NOMO-1 (cell line): ENCODE measurements at regions not wholly inside any gene's neighbourhood (a gene's known extent, or its start where the extent isn't known, plus 50 kb on each side); places are given as distances from the start of the nearest gene placed in this dataset.

Experiments
- DNase-seq, 2 experiments: peaks; one replicate each; lab custom pipeline; 2025; ENCODE audit not compliant: unreplicated experiment in 2 of 2; lab: John Stamatoyannopoulos, UW

DNA sequence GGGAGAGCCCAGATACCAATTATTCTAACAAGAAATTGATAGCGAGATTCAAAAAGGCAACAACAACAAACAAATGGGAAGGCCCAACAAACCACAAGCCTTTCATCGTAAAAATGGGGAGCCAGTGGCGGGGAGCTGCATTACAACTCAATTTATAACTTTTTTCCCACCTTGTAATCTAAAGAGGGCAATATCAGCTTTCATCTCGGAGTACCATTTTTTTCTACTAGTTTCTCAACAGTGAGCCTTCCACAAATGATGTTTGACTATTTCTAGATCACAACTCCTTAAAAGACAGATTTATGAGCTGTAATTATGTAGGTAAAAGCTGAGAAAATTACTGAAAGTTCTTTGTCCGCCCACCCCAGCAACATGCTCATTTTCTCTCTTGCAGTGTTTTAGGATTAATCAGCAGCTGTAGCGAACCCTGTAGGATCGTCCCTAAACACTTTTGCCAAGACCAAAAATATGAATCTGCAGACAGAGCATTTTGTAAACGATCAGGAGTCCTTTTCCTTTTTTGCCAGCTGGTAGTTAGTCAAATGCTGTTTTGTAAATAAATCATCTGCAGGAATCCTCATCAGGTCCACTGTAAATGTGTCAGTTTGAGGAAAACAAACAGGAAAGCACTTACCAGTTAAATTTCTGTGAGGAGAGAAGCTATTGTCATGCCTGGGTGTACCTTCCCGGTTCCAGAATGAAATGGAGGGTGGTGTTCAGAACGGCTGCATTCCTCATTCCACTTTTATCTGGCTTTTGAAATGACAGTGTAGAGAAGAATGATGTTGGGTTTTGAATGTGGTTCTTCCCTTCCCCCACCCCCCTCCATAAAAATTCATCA, 53.2 kb downstream of the EEF1B2 start:
- no peak for DNase-seq

DNA sequence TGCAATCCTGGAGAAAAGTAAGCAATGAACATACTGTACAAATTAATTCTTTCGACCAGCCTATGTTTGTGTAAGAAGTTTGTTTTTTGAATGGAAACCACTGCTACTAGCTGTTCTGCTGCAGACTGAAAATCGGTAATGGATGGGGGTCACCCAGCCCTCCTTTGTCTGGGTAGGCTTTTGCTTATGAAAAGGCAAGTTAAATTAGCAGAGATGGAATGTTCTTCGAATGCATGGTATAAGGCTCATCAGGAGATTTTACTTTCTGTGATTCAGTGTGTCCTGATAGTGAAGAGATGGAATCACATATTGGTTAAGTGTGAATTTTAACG, 53.8 kb downstream of the EEF1B2 start:
- DNase-seq = no peak

DNA sequence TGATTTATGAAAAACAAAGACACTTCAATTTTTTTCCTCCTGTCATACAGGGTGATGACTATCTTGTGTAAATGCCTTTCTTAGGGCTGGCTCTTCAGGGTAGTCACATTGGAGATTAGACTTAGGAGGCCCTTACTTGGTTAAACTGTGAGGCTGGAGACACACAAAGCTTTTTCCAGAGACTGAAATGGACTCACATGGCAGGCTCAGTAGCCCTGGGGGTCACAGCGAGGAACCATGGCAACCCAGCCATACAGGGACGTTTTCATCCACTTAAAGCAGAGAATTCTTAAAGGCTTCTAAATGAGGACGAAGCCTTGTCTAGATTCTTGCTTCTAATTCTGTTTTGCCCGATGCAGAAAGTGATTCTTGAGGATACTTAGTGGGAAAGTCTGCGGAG, 57.3 kb upstream of the ZDBF2 start:
- no peak for DNase-seq

DNA sequence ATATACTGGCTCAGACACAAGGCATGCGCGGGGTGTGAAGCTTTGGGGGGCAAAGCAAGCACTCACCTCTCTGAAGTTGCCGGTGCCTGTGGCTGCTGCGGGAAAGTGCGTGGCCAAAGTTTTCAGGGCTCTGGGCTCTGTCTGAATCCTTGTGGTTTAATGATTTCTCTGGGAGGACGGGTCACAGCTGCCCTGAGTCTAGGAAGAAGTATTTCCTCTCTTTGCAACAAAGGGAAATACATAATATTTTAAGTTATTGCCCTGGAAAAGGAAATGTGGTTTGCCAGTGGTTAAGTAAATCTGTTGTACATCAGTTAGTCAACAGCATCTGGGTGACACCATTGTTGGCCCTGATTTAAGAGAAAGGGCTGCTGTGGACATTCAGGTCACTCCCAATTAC, 56.7 kb upstream of the ZDBF2 start:
- peak in 1 of 2 experiments; percentile 54 for DNase-seq

DNA sequence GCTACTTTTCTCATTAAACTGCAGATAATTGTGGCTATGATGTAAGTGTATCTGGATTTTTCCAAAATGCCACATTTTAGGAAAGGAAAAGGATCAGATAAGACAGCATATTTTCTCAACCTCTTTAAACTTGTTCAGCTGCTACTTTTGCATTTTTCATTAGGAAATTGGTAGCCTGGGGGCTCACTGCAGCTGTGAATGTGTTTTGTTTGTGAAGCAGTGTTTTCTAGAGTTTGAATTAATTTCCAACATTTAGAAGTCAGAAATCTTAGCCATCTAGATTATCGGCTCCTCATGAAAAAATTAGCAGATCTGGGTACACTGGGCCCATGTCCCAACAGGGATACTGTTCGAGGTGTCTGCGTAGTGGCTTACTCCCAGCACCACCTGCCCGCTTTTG, 56.3 kb upstream of the ZDBF2 start:
- no peak for DNase-seq

DNA sequence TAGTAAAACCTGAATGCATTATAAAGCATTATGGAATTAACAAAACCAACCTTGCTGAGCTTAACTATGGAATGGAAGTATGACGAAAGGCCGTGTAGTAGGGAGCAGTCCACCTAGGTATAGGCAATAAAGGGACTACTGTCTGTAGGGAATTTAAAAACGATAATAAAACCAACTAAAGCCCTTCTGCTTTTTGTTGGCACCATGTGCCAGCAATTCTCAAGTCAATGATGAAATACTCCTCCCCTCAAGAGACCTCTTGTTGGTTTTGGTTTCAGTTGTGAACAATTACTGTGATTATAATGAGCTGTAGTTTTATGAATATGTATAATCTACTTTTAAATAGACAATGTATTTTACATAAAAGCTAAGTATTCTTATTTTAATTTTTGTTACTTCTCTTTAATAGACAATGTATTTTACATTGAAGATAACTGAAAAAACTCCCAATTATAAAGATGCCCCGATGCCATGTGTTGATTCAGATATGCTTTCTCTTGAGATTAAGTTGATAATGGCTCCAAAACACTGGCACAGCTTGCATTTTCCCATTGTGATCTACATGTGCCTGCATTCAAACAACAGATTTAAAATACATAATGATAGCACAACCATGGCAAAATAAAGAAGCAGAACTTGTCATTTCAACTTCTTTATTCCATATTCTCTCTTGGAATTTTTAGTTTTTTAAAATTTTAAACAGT, 55.5 kb upstream of the ZDBF2 start:
- peak; percentile 54 to 80 for DNase-seq

DNA sequence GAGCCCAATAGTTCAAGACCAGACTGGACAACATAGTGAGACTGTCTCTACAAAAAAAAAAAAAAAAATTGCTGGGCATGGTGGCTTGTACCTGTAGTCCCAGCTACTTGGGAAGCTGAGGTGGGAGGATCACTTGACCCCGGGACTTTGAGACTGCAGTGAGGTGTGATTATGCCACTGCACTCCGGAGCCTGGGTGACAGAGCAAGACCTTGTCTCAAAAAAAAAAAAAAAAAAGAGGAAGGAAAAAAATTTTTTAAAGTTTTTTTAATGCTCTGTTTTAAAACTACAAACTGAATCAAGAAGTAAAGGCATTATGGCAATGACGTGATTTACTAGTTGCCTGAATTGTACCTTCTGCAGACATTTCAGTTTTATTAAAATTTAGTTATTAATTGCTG, 54.5 kb upstream of the ZDBF2 start:
- DNase-seq = peak in 1 of 2 experiments; percentile 14

DNA sequence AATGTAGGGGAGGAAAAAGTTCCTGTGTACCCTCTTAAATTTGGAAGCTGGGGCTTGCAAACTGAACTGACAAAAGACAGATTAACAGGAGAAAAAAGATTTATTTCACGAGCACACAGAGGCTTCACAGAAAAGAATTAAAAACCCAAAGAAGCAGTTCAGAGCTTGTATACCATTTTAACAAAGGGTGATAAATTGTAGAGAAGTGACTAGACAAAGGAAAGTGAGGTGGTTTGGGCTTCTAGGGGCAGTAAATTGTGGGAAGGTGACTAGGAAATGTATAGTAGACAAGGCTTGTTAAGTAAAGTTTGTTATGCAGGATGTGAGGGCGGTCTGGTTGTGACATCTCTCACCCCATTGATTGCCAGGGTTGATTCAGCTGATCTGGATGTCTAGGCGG, 53.5 kb upstream of the ZDBF2 start:
- DNase-seq = no peak
